ENCODE measurements at regions not wholly inside any gene's neighbourhood (a gene's known extent, or its start where the extent isn't known, plus 50 kb on each side); places are given as distances from the start of the nearest gene placed in this dataset.

- no peak for TF ChIP-seq CTCF (IDR thresholded peaks at IDR 0.05; ENCODE audit: borderline replicate concordance, extremely low read depth, low read length, poor library complexity, severe bottlenecking)
- no peak for TF ChIP-seq EZH2 (IDR thresholded peaks at IDR 0.05; ENCODE audit: borderline replicate concordance, low read depth, low read length, severe bottlenecking)
Observed at GRCh38 chr2:77800410-77800809, 278.2 kb upstream of the LRRTM4 start.

Measured in DND-41 (cell line).